ENCODE measurements at regions not wholly inside any gene's neighbourhood (a gene's known extent, or its start where the extent isn't known, plus 50 kb on each side); places are given as distances from the start of the nearest gene placed in this dataset.
"Not testable (repeated sequence)": the region's sequence is repeated elsewhere in the genome, so short reads cannot be mapped to it uniquely, and the experiment has no call there.

- DNase-seq (ENCODE audit: insufficient read length, low spot score, missing footprints) = no peak
- no peaks in the 10 kb centered on the region for H3K79me2 ChIP-seq (ENCODE audit: insufficient read depth, low read length)
- no peak overlapping the region for H3K4me3 ChIP-seq (ENCODE audit: insufficient read depth, low read length)
- no peaks in the 10 kb centered on the region for H3K27me3 ChIP-seq (ENCODE audit: insufficient read depth, low read length)
- no peaks in the 10 kb centered on the region for H3K36me3 ChIP-seq (ENCODE audit: insufficient read depth, low read length)
- H2AFZ ChIP-seq (ENCODE audit: low read length) = no peak overlapping the region
- H3K4me1 ChIP-seq (ENCODE audit: insufficient read depth, low read length) = no peaks in the 10 kb centered on the region
- TF ChIP-seq, protein P1, sequence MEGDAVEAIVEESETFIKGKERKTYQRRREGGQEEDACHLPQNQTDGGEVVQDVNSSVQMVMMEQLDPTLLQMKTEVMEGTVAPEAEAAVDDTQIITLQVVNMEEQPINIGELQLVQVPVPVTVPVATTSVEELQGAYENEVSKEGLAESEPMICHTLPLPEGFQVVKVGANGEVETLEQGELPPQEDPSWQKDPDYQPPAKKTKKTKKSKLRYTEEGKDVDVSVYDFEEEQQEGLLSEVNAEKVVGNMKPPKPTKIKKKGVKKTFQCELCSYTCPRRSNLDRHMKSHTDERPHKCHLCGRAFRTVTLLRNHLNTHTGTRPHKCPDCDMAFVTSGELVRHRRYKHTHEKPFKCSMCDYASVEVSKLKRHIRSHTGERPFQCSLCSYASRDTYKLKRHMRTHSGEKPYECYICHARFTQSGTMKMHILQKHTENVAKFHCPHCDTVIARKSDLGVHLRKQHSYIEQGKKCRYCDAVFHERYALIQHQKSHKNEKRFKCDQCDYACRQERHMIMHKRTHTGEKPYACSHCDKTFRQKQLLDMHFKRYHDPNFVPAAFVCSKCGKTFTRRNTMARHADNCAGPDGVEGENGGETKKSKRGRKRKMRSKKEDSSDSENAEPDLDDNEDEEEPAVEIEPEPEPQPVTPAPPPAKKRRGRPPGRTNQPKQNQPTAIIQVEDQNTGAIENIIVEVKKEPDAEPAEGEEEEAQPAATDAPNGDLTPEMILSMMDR (IDR thresholded peaks at IDR 0.05; ENCODE audit: extremely low read depth, low read depth, low read length) = no peak
- H3K27ac ChIP-seq (ENCODE audit: low read depth, low read length) = no peak overlapping the region
- no peaks in the 10 kb centered on the region for H4K20me1 ChIP-seq (ENCODE audit: insufficient read depth, low read length)
- no peak overlapping the region for H3K4me2 ChIP-seq (ENCODE audit: insufficient read depth, low read length)
- no peaks in the 10 kb centered on the region for H3K9me3 ChIP-seq (ENCODE audit: low read depth, low read length)
Measured at GRCh38 chr14:87030197-87030596, 962.8 kb downstream of the GALC start.

GRCh38 chr14:87020106-87020505, 972.9 kb downstream of the GALC start:
- H3K27me3 ChIP-seq (ENCODE audit: insufficient read depth, low read length); DNase-seq (ENCODE audit: insufficient read length, low spot score, missing footprints); H3K4me1 ChIP-seq (ENCODE audit: insufficient read depth, low read length); H2AFZ ChIP-seq (ENCODE audit: low read length); H3K4me3 ChIP-seq (ENCODE audit: insufficient read depth, low read length); H3K9me3 ChIP-seq (ENCODE audit: low read depth, low read length); H3K79me2 ChIP-seq (ENCODE audit: insufficient read depth, low read length); H3K4me2 ChIP-seq (ENCODE audit: insufficient read depth, low read length); H3K27ac ChIP-seq (ENCODE audit: low read depth, low read length); H3K36me3 ChIP-seq (ENCODE audit: insufficient read depth, low read length); H4K20me1 ChIP-seq (ENCODE audit: insufficient read depth, low read length): not testable (repeated sequence)

- Histone ChIP-seq H4K20me1 (ENCODE audit: insufficient read depth, low read length) (no peaks in the 10 kb centered on the region), H3K27ac (ENCODE audit: low read depth, low read length) (no peak overlapping the region), H3K4me1 (ENCODE audit: insufficient read depth, low read length) (no peaks in the 10 kb centered on the region), H3K27me3 (ENCODE audit: insufficient read depth, low read length) (no peaks in the 10 kb centered on the region), H3K4me3 (ENCODE audit: insufficient read depth, low read length) (no peak overlapping the region), H2AFZ (ENCODE audit: low read length) (no peak overlapping the region), H3K36me3 (ENCODE audit: insufficient read depth, low read length) (no peaks in the 10 kb centered on the region), H3K79me2 (ENCODE audit: insufficient read depth, low read length) (no peaks in the 10 kb centered on the region), H3K9me3 (ENCODE audit: low read depth, low read length) (no peaks in the 10 kb centered on the region), H3K4me2 (ENCODE audit: insufficient read depth, low read length) (no peak overlapping the region)
- TF ChIP-seq, protein P1 (IDR thresholded peaks at IDR 0.05; ENCODE audit: extremely low read depth, low read depth, low read length) = no peak
- DNase-seq (ENCODE audit: insufficient read length, low spot score, missing footprints) = no peak
Measured at GRCh38 chr14:87018294-87018693, 974.7 kb downstream of the GALC start.

GRCh38 chr14:87017335-87017734, 975.6 kb downstream of the GALC start:
- no peaks in the 10 kb centered on the region for H4K20me1 ChIP-seq (ENCODE audit: insufficient read depth, low read length)
- no peak overlapping the region for H3K4me2 ChIP-seq (ENCODE audit: insufficient read depth, low read length)
- H3K79me2 ChIP-seq (ENCODE audit: insufficient read depth, low read length) = no peaks in the 10 kb centered on the region
- H3K4me3 ChIP-seq (ENCODE audit: insufficient read depth, low read length) = no peak overlapping the region
- no peaks in the 10 kb centered on the region for H3K27me3 ChIP-seq (ENCODE audit: insufficient read depth, low read length)
- H3K27ac ChIP-seq (ENCODE audit: low read depth, low read length) = no peak overlapping the region
- DNase-seq (ENCODE audit: insufficient read length, low spot score, missing footprints) = no peak
- H3K4me1 ChIP-seq (ENCODE audit: insufficient read depth, low read length) = no peaks in the 10 kb centered on the region
- H3K9me3 ChIP-seq (ENCODE audit: low read depth, low read length) = no peaks in the 10 kb centered on the region
- no peaks in the 10 kb centered on the region for H3K36me3 ChIP-seq (ENCODE audit: insufficient read depth, low read length)
- H2AFZ ChIP-seq (ENCODE audit: low read length) = no peak overlapping the region
- TF ChIP-seq, protein P1 (IDR thresholded peaks at IDR 0.05; ENCODE audit: extremely low read depth, low read depth, low read length) = no peak
